K562 (cell line): ENCODE measurements at regions not wholly inside any gene's neighbourhood (a gene's known extent, or its start where the extent isn't known, plus 50 kb on each side); places are given as distances from the start of the nearest gene placed in this dataset.

ENCODE experiments used
- ATAC-seq: fragments of 200-7000 bp; cut with Tn5 transposase; 3 replicates; pipeline ENCODE4 v1.9.1; 2020; ENCODE audit warnings: moderate library complexity
- BruUV-seq: library from RNA; stranded (reverse); fragments of 400-500 nt; replicated peaks from 2 replicates; lab custom pipeline; 2021; lab: Mats Ljungman, UMichigan
- CTCF ChIA-PET: fragments of 300-600 bp; formaldehyde crosslinking; extraction: SDS; loops from one replicate; lab custom pipeline; 2021; ENCODE audit warnings: low intra/inter-chr PET ratio; lab: Yijun Ruan, JAX
- POLR2A ChIA-PET: fragments of 300-600, 350-650 bp; sonication (Branson Sonifier 250); formaldehyde crosslinking; extraction: SDS; loops from one replicate; lab custom pipeline; 2021; ENCODE audit warnings: antibody characterized with exemption, inconsistent platforms; lab: Yijun Ruan, JAX
- DNase-seq, 4 experiments: peaks; one replicate each; pipeline versions ENCODE4 v3.0.0 to v3.0.0-alpha.2; 2011 to 2018; ENCODE audit warnings: low spot score in 3 of 4, mixed read lengths in 3 of 4; ENCODE audit errors: extremely low read depth in 1 of 4
- FAIRE-seq: peaks from 2 replicates; lab custom pipeline; 2011; peaks lifted over from hg19 to GRCh38; lab: Jason Lieb, UNC
- H2AFZ ChIP-seq: 2 replicates; pipeline ENCODE4 v1.6.0; 2011; ENCODE audit warnings: low read depth, low read length, control low read depth, inconsistent platforms
- H3K27ac ChIP-seq: fragments of 200-600 bp; 3 replicates; pipeline ENCODE4 v1.8.0; 2011; ENCODE audit warnings: low read depth, mild to moderate bottlenecking, control low read depth, inconsistent platforms, low read length, moderate library complexity, mixed read lengths; ENCODE audit errors: extremely low read depth
- H3K27me3 ChIP-seq, 2 experiments: fragments of 300-600 bp in 1 of 2; 2 replicates in 1 of 2; 3 replicates in 1 of 2; pipeline versions ENCODE4 v1.6.0 to v1.8.0; 2011; ENCODE audit warnings: inconsistent platforms in 2 of 2, low read length in 2 of 2, mild to moderate bottlenecking in 1 of 2, mixed read lengths in 1 of 2, moderate library complexity in 1 of 2; ENCODE audit not compliant: control insufficient read depth in 2 of 2, insufficient read depth in 2 of 2
- H3K36me3 ChIP-seq: fragments of 300-600 bp; 3 replicates; pipeline ENCODE4 v1.8.0; 2011; ENCODE audit warnings: mild to moderate bottlenecking, low read length, inconsistent platforms; ENCODE audit not compliant: control insufficient read depth, insufficient read depth
- H3K4me1 ChIP-seq, 2 experiments: fragments of 200-600 bp in 1 of 2; replicated peaks in 1 of 2; 2 replicates in 1 of 2; 3 replicates in 1 of 2; pipeline versions ENCODE4 v1.5.1 to v1.8.0; 2011; ENCODE audit warnings: inconsistent platforms in 2 of 2, low read length in 2 of 2, mild to moderate bottlenecking in 1 of 2, mixed read lengths in 1 of 2, moderate library complexity in 1 of 2; ENCODE audit not compliant: control insufficient read depth in 2 of 2, insufficient read depth in 2 of 2
- H3K4me2 ChIP-seq: 2 replicates; pipeline ENCODE4 v1.6.1; 2011; ENCODE audit warnings: low read length, control low read depth, inconsistent platforms, mixed read lengths; ENCODE audit not compliant: insufficient read depth
- H3K4me3 ChIP-seq: fragments of 200-600 bp; sonication (generic), shearing (Covaris generic); 2 replicates; pipeline ENCODE4 v1.5.1; 2016; ENCODE audit warnings: control low read depth, inconsistent platforms
- H3K79me2 ChIP-seq: fragments of 200-600 bp; 3 replicates; pipeline ENCODE4 v1.8.0; 2011; ENCODE audit warnings: low read length, inconsistent platforms; ENCODE audit not compliant: control insufficient read depth, insufficient read depth
- H3K9ac ChIP-seq, 2 experiments: 2 replicates each; pipeline versions ENCODE4 v1.6.0 to v1.6.1; 2011; ENCODE audit warnings: low read depth in 2 of 2, low read length in 2 of 2, control low read depth in 1 of 2, inconsistent platforms in 1 of 2, mild to moderate bottlenecking in 1 of 2, mixed read lengths in 1 of 2; ENCODE audit not compliant: insufficient read depth in 1 of 2
- H3K9me1 ChIP-seq: one replicate; pipeline ENCODE4 v1.6.0; 2011; ENCODE audit warnings: inconsistent platforms, mild to moderate bottlenecking, low read length, moderate library complexity; ENCODE audit not compliant: control insufficient read depth, insufficient read depth
- H3K9me3 ChIP-seq: replicated peaks from 2 replicates; pipeline ENCODE4 v1.5.1; 2011; ENCODE audit warnings: low read depth, low read length, inconsistent platforms; ENCODE audit not compliant: control insufficient read depth, insufficient read depth
- H4K20me1 ChIP-seq: replicated peaks from 2 replicates; pipeline ENCODE4 v1.6.1; 2011; ENCODE audit warnings: low read length, inconsistent platforms, mixed read lengths; ENCODE audit not compliant: control insufficient read depth, insufficient read depth
- CC2D1A ChIP-seq: fragments of 450-650 bp; IDR thresholded peaks from 2 replicates; pipeline ENCODE4 v1.6.1; 2017; ENCODE audit warnings: mild to moderate bottlenecking
- COPS2 ChIP-seq: fragments of 450-650 bp; conservative IDR thresholded peaks from 2 replicates; pipeline ENCODE4 v1.6.1; 2016; ENCODE audit warnings: mild to moderate bottlenecking, moderate library complexity
- CREBBP ChIP-seq: IDR thresholded peaks from one replicate; pipeline ENCODE4 v1.6.1; 2012; ENCODE audit warnings: low read depth, mild to moderate bottlenecking, control low read depth, inconsistent platforms, low read length
- NONO ChIP-seq, 2 experiments: fragments of 200-400 bp in 1 of 2; fragments of 450-650 bp in 1 of 2; formaldehyde crosslinking in 1 of 2; IDR thresholded peaks; 2 replicates each; pipeline ENCODE4 v1.6.1; 2017; ENCODE audit warnings: low read depth in 2 of 2, mild to moderate bottlenecking in 2 of 2, moderate library complexity in 2 of 2, low read length in 1 of 2
- SFPQ ChIP-seq: fragments of 200-400 bp; formaldehyde crosslinking; IDR thresholded peaks from 2 replicates; pipeline ENCODE4 v1.6.1; 2017; ENCODE audit warnings: mild to moderate bottlenecking, low read depth, low read length, moderate library complexity
- SRSF1 ChIP-seq: fragments of 200-400 bp; formaldehyde crosslinking; IDR thresholded peaks from 2 replicates; pipeline ENCODE4 v1.6.1; 2017; ENCODE audit warnings: mild to moderate bottlenecking, low read depth, low read length, moderate library complexity
- TOE1 ChIP-seq, 2 experiments: fragments of 450-650 bp in 1 of 2; sonication (generic) in 1 of 2; formaldehyde crosslinking in 1 of 2; IDR thresholded peaks; 2 replicates each; pipeline versions ENCODE4 v1.7.1 to v1.8.0; 2016 to 2022; ENCODE audit warnings: borderline replicate concordance in 2 of 2, mild to moderate bottlenecking in 2 of 2, antibody characterized with exemption in 1 of 2, inconsistent platforms in 1 of 2, low read depth in 1 of 2, missing genetic modification reagents in 1 of 2, moderate library complexity in 1 of 2
- ZC3H4 ChIP-seq: sonication (generic); formaldehyde crosslinking; IDR thresholded peaks from 2 replicates; pipeline ENCODE4 v1.9.0; 2021; ENCODE audit warnings: missing genetic modification reagents, borderline replicate concordance
- ZNF445 ChIP-seq: fragments of 250-450 bp; sonication (Bioruptor Pico); IDR thresholded peaks from 2 replicates; pipeline ENCODE4 v1.4.0; 2020; ENCODE audit warnings: low read depth, mild to moderate bottlenecking, moderate library complexity
- ZNF830 ChIP-seq: fragments of 250-450 bp; sonication (Bioruptor Pico); IDR thresholded peaks from 2 replicates; pipeline ENCODE4 v1.5.0; 2021; ENCODE audit warnings: mild to moderate bottlenecking
- WGBS: fragments of 100-300 bp; shearing (Covaris generic); methylation state at CpG from one replicate; pipeline ENCODE4 v1.1.6; 2016; ENCODE audit warnings: low coverage, mixed read lengths; ENCODE audit not compliant: insufficient coverage; ENCODE audit errors: missing lambda C conversion rate; 5-methylcytosine and 5-hydroxymethylcytosine counted together
- in situ Hi-C: fragments of 300-500 bp; cut with MboI; formaldehyde crosslinking; loops from 4 replicates; pipeline ENCODE4 v1.15.0; 2018; ENCODE audit warnings: inconsistent platforms, mixed read lengths
- intact Hi-C: fragments of 100-400 bp; cut with micrococcal nuclease; formaldehyde crosslinking; loops from 2 replicates; pipeline ENCODE4 v1.14.2; 2022
- TF ChIP-seq, protein P1 (sequence below): sonication (generic); formaldehyde crosslinking; IDR thresholded peaks from 2 replicates; pipeline ENCODE4 v1.9.0; 2022; ENCODE audit warnings: mild to moderate bottlenecking, missing genetic modification reagents
- TF ChIP-seq, protein P2 (sequence below): fragments of 450-650 bp; IDR thresholded peaks from 2 replicates; pipeline ENCODE4 v1.6.1; 2016; ENCODE audit warnings: low read depth, mild to moderate bottlenecking, moderate library complexity

- H3K27ac ChIP-seq: no peak overlapping the region
- H3K27me3 ChIP-seq: no peaks in the 10 kb centered on the region
- H2AFZ ChIP-seq: no peak overlapping the region
- intact Hi-C loops: no loop called here
- no peak overlapping the region for H3K4me2 ChIP-seq
- no peak for FAIRE-seq
- DNase-seq: no peak
- WGBS: 0% methylated on average over 8 of the region's 8 CpGs
- in situ Hi-C loops: no loop called here
- no peak overlapping the region for H3K4me3 ChIP-seq
- POLR2A ChIA-PET: interaction anchor here (0.8 kb wide), 1 partner anchor 1594 kb away, joined by 4 read pairs; no protein-coding TSS in a partner anchor
- BruUV-seq: no TSS peak
- TF ChIP-seq, protein P1, sequence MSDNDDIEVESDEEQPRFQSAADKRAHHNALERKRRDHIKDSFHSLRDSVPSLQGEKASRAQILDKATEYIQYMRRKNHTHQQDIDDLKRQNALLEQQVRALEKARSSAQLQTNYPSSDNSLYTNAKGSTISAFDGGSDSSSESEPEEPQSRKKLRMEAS (CRISPR knock-in tag): no peak
- no peak for ATAC-seq
- no peaks in the 10 kb centered on the region for H3K36me3 ChIP-seq
- no peaks in the 10 kb centered on the region for H3K9me1 ChIP-seq
- H4K20me1 ChIP-seq: no peaks in the 10 kb centered on the region
- no peak overlapping the region for H3K9ac ChIP-seq
- CTCF ChIA-PET: no interaction called here
- H3K9me3 ChIP-seq: no peaks in the 10 kb centered on the region
- no peaks in the 10 kb centered on the region for H3K79me2 ChIP-seq
- no peaks in the 10 kb centered on the region for H3K4me1 ChIP-seq
Observed at GRCh38 chr2:18503376-18504228, 56.9 kb downstream of the RDH14 start.

GRCh38 chr2:18502142-18502541, 58.3 kb downstream of the RDH14 start:
- Histone ChIP-seq H3K9ac (no peak overlapping the region), H2AFZ (no peak overlapping the region), H3K79me2 (no peaks in the 10 kb centered on the region), H3K4me2 (no peak overlapping the region), H3K36me3 (no peaks in the 10 kb centered on the region), H3K9me1 (no peaks in the 10 kb centered on the region), H3K27ac (no peak overlapping the region), H4K20me1 (no peaks in the 10 kb centered on the region), H3K4me3 (no peak overlapping the region), H3K4me1 (no peaks in the 10 kb centered on the region), H3K9me3 (no peaks in the 10 kb centered on the region), H3K27me3 (no peaks in the 10 kb centered on the region)
- BruUV-seq: no TSS peak
- POLR2A ChIA-PET: no interaction called here
- FAIRE-seq: no peak
- 0% methylated on average over 2 of the region's 2 CpGs for WGBS
- no peak for DNase-seq
- CTCF ChIA-PET: no interaction called here
- intact Hi-C loops: no loop called here
- in situ Hi-C loops: no loop called here
- ATAC-seq: no peak
- TF ChIP-seq SFPQ (no peak), TOE1 (IDR thresholded peaks at IDR 0.05; ENCODE audit: borderline replicate concordance) (no peak), TOE1 (CRISPR knock-in tag; IDR thresholded peaks at IDR 0.05; ENCODE audit: borderline replicate concordance, low read depth) (no peak), NONO (IDR thresholded peaks at IDR 0.05; ENCODE audit: low read depth in 2 of 2, low read length in 1 of 2) (no peak), CC2D1A (no peak), ZNF830 (CRISPR knock-in tag) (no peak), SRSF1 (no peak), COPS2 (no peak), CREBBP (no peak), ZC3H4 (CRISPR knock-in tag) (no peak), ZNF445 (CRISPR knock-in tag) (no peak)
- TF ChIP-seq, protein P2, sequence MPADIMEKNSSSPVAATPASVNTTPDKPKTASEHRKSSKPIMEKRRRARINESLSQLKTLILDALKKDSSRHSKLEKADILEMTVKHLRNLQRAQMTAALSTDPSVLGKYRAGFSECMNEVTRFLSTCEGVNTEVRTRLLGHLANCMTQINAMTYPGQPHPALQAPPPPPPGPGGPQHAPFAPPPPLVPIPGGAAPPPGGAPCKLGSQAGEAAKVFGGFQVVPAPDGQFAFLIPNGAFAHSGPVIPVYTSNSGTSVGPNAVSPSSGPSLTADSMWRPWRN: no peak
